Prostate gland (tissue), 2 donors: ENCODE measurements at regions not wholly inside any gene's neighbourhood (a gene's known extent, or its start where the extent isn't known, plus 50 kb on each side); places are given as distances from the start of the nearest gene placed in this dataset.

ENCODE experiments used
- DNase-seq: peaks from one replicate; pipeline ENCODE4 v3.0.0-alpha.2; 2019; ENCODE audit warnings: low spot score
- H3K27ac ChIP-seq, 2 donors: fragments of 200-600 bp; sonication (generic); 2 replicates each; pipeline ENCODE4 v1.5.1; 2017 to 2019
- H3K27me3 ChIP-seq: fragments of 200-600 bp; sonication (generic); replicated peaks from 2 replicates; pipeline ENCODE4 v1.5.1; 2019; ENCODE audit not compliant: insufficient read depth
- H3K36me3 ChIP-seq, 2 donors: fragments of 200-600 bp; sonication (generic); 1 replicate in 1 of 2; 2 replicates in 1 of 2; pipeline versions ENCODE4 v1.5.1 to v1.8.1; 2017 to 2019
- H3K4me1 ChIP-seq: fragments of 200-600 bp; sonication (generic); replicated peaks from 2 replicates; pipeline ENCODE4 v1.5.1; 2019
- H3K4me3 ChIP-seq, 2 donors: fragments of 200-600 bp; sonication (generic); 2 replicates each; pipeline ENCODE4 v1.5.1; 2017 to 2019
- H3K9me3 ChIP-seq: fragments of 200-600 bp; sonication (generic); 2 replicates; pipeline ENCODE4 v1.5.1; 2017
- POLR2A ChIP-seq: fragments of 450-650 bp; IDR thresholded peaks from one replicate; pipeline ENCODE4 v1.6.1; 2016; ENCODE audit warnings: antibody characterized with exemption, mild to moderate bottlenecking
- POLR2AphosphoS5 ChIP-seq: sonication (generic); formaldehyde crosslinking; IDR thresholded peaks from one replicate; pipeline ENCODE4 v1.6.1; 2017; ENCODE audit warnings: antibody characterized with exemption
- WGBS: methylation state at CpG from one replicate; pipeline ENCODE4 v1.1.5; 2018; 5-methylcytosine and 5-hydroxymethylcytosine counted together
- intact Hi-C: fragments of 100-400 bp; cut with DNase I; formaldehyde crosslinking; loops from one replicate; pipeline ENCODE4 v1.14.2; 2022
- TF ChIP-seq, protein P1 (sequence below), 4 experiments: fragments of 200-600 bp in 2 of 4; fragments of 450-650 bp in 2 of 4; sonication (generic) in 2 of 4; IDR thresholded peaks; 1 replicate in 3 of 4; 2 replicates in 1 of 4; pipeline ENCODE4 v1.5.1; 2016 to 2019; ENCODE audit warnings: antibody characterized with exemption in 4 of 4, mild to moderate bottlenecking in 2 of 4, moderate library complexity in 2 of 4

DNA sequence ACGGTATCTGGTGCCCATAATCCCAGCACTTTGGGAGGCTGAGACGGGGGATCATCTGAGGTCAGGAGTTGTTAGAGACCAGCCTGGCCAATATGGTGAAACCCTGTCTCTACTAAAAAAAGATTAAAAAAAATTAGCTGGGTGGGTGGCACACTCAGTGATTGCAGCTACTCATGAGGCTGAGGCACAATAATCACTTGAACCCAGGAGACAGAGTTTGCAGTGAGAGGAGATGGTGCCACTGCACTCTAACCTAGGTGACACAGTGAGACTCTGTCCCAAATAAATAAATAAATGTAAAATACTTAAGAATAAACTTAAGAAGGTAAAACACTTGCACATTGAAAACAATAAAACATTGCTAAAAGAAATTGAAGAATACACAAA lies 90.4 kb downstream of the ZNF280B start:
- WGBS = 71% methylated on average over 2 of the region's 2 CpGs
- Histone ChIP-seq H3K9me3 (no peaks in the 10 kb centered on the region), H3K4me3 (no peak overlapping the region), H3K4me1 (no peaks in the 10 kb centered on the region), H3K27me3 (no peaks in the 10 kb centered on the region), H3K27ac (no peak overlapping the region), H3K36me3 (no peaks in the 10 kb centered on the region)
- intact Hi-C loops = no loop called here
- TF ChIP-seq POLR2A = no peak
- TF ChIP-seq, protein P1, sequence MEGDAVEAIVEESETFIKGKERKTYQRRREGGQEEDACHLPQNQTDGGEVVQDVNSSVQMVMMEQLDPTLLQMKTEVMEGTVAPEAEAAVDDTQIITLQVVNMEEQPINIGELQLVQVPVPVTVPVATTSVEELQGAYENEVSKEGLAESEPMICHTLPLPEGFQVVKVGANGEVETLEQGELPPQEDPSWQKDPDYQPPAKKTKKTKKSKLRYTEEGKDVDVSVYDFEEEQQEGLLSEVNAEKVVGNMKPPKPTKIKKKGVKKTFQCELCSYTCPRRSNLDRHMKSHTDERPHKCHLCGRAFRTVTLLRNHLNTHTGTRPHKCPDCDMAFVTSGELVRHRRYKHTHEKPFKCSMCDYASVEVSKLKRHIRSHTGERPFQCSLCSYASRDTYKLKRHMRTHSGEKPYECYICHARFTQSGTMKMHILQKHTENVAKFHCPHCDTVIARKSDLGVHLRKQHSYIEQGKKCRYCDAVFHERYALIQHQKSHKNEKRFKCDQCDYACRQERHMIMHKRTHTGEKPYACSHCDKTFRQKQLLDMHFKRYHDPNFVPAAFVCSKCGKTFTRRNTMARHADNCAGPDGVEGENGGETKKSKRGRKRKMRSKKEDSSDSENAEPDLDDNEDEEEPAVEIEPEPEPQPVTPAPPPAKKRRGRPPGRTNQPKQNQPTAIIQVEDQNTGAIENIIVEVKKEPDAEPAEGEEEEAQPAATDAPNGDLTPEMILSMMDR (IDR thresholded peaks at IDR 0.05) = no peak
- TF ChIP-seq POLR2AphosphoS5 = no peak
- DNase-seq = no peak

DNA sequence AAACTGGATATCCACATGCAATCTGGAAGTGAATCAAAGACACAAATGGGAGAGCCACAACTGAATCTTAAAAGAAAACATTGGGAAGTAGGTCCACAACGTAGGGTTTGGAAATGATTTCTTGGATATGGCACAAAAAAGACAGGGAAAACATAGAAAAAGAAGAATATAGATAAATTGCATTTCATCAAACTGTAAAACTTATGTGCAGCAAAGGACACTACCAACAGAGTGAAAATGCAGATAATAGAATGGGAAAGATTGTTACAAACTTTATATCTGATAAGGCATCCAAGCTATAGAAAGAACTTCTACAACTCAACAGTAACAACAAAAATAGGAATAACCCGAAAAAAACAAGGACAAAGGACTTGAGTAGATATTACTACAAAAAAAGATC lies 89.6 kb downstream of the ZNF280B start:
- H3K27me3 ChIP-seq = no peaks in the 10 kb centered on the region
- intact Hi-C loops = no loop called here
- 73% methylated on average over 2 of the region's 2 CpGs for WGBS

DNA sequence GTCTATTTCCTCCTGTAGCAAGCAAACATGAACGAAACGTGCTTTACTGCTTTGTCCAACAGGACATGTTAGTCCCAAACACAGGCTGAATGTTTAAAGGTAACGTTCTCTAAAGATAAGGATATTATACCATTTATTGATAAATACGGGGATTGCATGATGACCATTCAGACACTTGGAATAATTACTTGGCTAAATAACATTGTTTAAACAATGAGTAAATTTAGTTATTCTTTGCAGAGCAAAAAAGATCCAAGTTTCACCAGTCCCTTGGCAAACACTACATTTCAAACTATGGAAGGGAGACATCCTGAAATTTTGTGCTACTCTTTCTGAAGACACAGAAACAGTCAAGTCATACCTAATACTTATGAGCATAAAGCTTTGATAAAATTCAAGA lies 88.0 kb downstream of the ZNF280B start:
- WGBS = 33% methylated on average over 4 of the region's 4 CpGs
- no peaks in the 10 kb centered on the region for H3K4me1 ChIP-seq
- intact Hi-C loops = no loop called here
- H3K36me3 ChIP-seq = no peaks in the 10 kb centered on the region
- H3K27ac ChIP-seq = no peak overlapping the region
- H3K27me3 ChIP-seq = peaks cover 2% of the 10 kb centered on the region
- DNase-seq = no peak
- no peak overlapping the region for H3K4me3 ChIP-seq
- H3K9me3 ChIP-seq = no peaks in the 10 kb centered on the region
- TF ChIP-seq, protein P1 (IDR thresholded peaks at IDR 0.05) = no peak
- TF ChIP-seq POLR2AphosphoS5 = no peak

More for the DNA sequence above, 89.6 kb downstream of the ZNF280B start:
- Histone ChIP-seq H3K9me3 (no peaks in the 10 kb centered on the region), H3K4me1 (no peaks in the 10 kb centered on the region), H3K4me3 (no peak overlapping the region), H3K36me3 (no peaks in the 10 kb centered on the region), H3K27ac (no peak overlapping the region)
- TF ChIP-seq, protein P1 (IDR thresholded peaks at IDR 0.05) = no peak
- TF ChIP-seq POLR2AphosphoS5 (no peak), POLR2A (no peak)
- no peak for DNase-seq

DNA sequence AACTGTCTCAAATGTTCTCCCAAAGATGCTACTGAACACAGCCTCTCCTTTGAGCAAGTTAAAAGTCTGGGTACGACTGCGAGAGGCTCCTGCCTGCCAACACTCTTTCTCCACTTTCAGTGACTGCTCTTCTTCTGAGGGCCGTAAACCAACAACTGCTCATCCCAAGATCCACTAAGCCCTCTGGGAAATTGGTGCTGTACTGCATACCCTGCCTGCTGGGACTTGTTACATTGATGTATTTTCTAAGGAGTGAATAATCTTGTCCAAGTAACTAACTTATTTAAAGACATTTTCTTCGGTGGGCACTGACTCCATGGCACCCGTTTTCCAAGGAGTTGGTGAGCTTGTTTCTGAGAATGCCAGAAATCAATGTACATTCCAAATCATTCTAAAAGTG lies 87.2 kb downstream of the ZNF280B start:
- WGBS = 50% methylated on average over 5 of the region's 5 CpGs
- Histone ChIP-seq H3K9me3 (no peaks in the 10 kb centered on the region), H3K36me3 (no peaks in the 10 kb centered on the region), H3K4me3 (no peak overlapping the region), H3K27ac (no peak overlapping the region), H3K4me1 (no peaks in the 10 kb centered on the region), H3K27me3 (peaks cover 4% of the 10 kb centered on the region)
- no peak for DNase-seq
- intact Hi-C loops = no loop called here
- TF ChIP-seq, protein P1 (IDR thresholded peaks at IDR 0.05) = no peak
- TF ChIP-seq POLR2A (no peak), POLR2AphosphoS5 (no peak)

- H3K36me3 ChIP-seq = no peaks in the 10 kb centered on the region
- H3K9me3 ChIP-seq = no peaks in the 10 kb centered on the region
- H3K27me3 ChIP-seq = peaks cover 4% of the 10 kb centered on the region
- H3K27ac ChIP-seq = no peak overlapping the region
- no peak for DNase-seq
- intact Hi-C loops = no loop called here
- no peak overlapping the region for H3K4me3 ChIP-seq
- no peaks in the 10 kb centered on the region for H3K4me1 ChIP-seq
- TF ChIP-seq POLR2AphosphoS5 = no peak
- TF ChIP-seq, protein P1 (IDR thresholded peaks at IDR 0.05) = peak in 2 of 4 experiments; percentile 18 to 19
- 7% methylated on average over 6 of the region's 6 CpGs for WGBS
These were observed 85.9 kb downstream of the ZNF280B start for GRCh38 chr22:22422629-22423112.
